HG02571 (cell line): ENCODE measurements at regions not wholly inside any gene's neighbourhood (a gene's known extent, or its start where the extent isn't known, plus 50 kb on each side); places are given as distances from the start of the nearest gene placed in this dataset.
"Not testable (repeated sequence)": the region's sequence is repeated elsewhere in the genome, so short reads cannot be mapped to it uniquely, and the experiment has no call there.

Experiments used
- ATAC-seq: cut with Tn5 transposase; IDR thresholded peaks from one replicate; pipeline ENCODE4 v1.9.1; 2021; ENCODE audit warnings: mild to moderate bottlenecking, moderate library complexity; ENCODE audit not compliant: unreplicated experiment

- no peak for ATAC-seq
These were observed 96.4 kb upstream of the IGSF10 start for GRCh38 chr3:151557068-151557840.

- ATAC-seq, result no peak
These were observed 95.7 kb upstream of the IGSF10 start for GRCh38 chr3:151556596-151556995.

- ATAC-seq, result no peak
These were observed 94.7 kb upstream of the IGSF10 start for GRCh38 chr3:151555523-151555922.

- no peak for ATAC-seq
These were observed 93.0 kb upstream of the IGSF10 start for GRCh38 chr3:151553888-151554287.

- ATAC-seq, result no peak
These were observed 91.7 kb upstream of the IGSF10 start for GRCh38 chr3:151552589-151552988.

GRCh38 chr3:151550642-151551041 lies 89.8 kb upstream of the IGSF10 start:
- no peak for ATAC-seq

- no peak for ATAC-seq
These were observed 89.3 kb upstream of the IGSF10 start for GRCh38 chr3:151550025-151550618.

- ATAC-seq, result no peak
These were observed 87.3 kb upstream of the IGSF10 start for GRCh38 chr3:151548195-151548594.

GRCh38 chr3:151544164-151544548 lies 83.3 kb upstream of the IGSF10 start:
- ATAC-seq, result no peak

- ATAC-seq, result no peak
These were observed 80.3 kb upstream of the IGSF10 start for GRCh38 chr3:151541178-151541577.

GRCh38 chr3:151539599-151539998 lies 78.7 kb upstream of the IGSF10 start:
- ATAC-seq, result no peak

GRCh38 chr3:151538456-151539393 lies 77.9 kb upstream of the IGSF10 start:
- ATAC-seq, result no peak

GRCh38 chr3:151537726-151538125 lies 76.9 kb upstream of the IGSF10 start:
- ATAC-seq, result no peak

- no peak for ATAC-seq
These were observed 65.9 kb upstream of the IGSF10 start for GRCh38 chr3:151526757-151527156.

GRCh38 chr3:151520105-151520504 lies 59.2 kb upstream of the IGSF10 start:
- no peak for ATAC-seq

- not testable (repeated sequence) for ATAC-seq
These were observed 50.6 kb upstream of the IGSF10 start for GRCh38 chr3:151511433-151511832.
